SJSA1 (cell line): ENCODE measurements at regions not wholly inside any gene's neighbourhood (a gene's known extent, or its start where the extent isn't known, plus 50 kb on each side); places are given as distances from the start of the nearest gene placed in this dataset.
"Not testable (repeated sequence)": the region's sequence is repeated elsewhere in the genome, so short reads cannot be mapped to it uniquely, and the experiment has no call there.

Source experiments
- DNase-seq, 2 experiments: peaks; one replicate each; pipeline ENCODE4 v3.0.0-alpha.2; 2015 to 2020; ENCODE audit warnings: low spot score in 2 of 2, low read depth in 1 of 2
- H3K27ac ChIP-seq: fragments of 250-450 bp; sonication (Bioruptor Pico); 2 replicates; pipeline ENCODE4 v1.5.1; 2020; ENCODE audit warnings: mild to moderate bottlenecking, moderate library complexity
- H3K27me3 ChIP-seq: fragments of 250-450 bp; sonication (Bioruptor Pico); replicated peaks from 2 replicates; pipeline ENCODE4 v1.5.1; 2020; ENCODE audit warnings: mild to moderate bottlenecking, moderate library complexity
- H3K36me3 ChIP-seq: fragments of 250-450 bp; sonication (Bioruptor Pico); 2 replicates; pipeline ENCODE4 v1.5.1; 2020; ENCODE audit warnings: mild to moderate bottlenecking
- H3K4me1 ChIP-seq: fragments of 250-450 bp; sonication (Bioruptor Pico); replicated peaks from 2 replicates; pipeline ENCODE4 v1.6.1; 2021; ENCODE audit warnings: mild to moderate bottlenecking
- H3K4me3 ChIP-seq: fragments of 250-450 bp; sonication (Bioruptor Pico); 2 replicates; pipeline ENCODE4 v1.5.1; 2020; ENCODE audit warnings: mild to moderate bottlenecking
- H3K9me3 ChIP-seq: fragments of 250-450 bp; sonication (Bioruptor Pico); replicated peaks from 2 replicates; pipeline ENCODE4 v1.5.1; 2020; ENCODE audit warnings: mild to moderate bottlenecking

GRCh38 chr5:60436518-60436917 lies 263.4 kb downstream of the DEPDC1B start:
- Histone ChIP-seq H3K4me1 (no peaks in the 10 kb centered on the region), H3K27ac (no peak overlapping the region), H3K27me3 (no peaks in the 10 kb centered on the region), H3K36me3 (no peaks in the 10 kb centered on the region), H3K4me3 (no peak overlapping the region), H3K9me3 (no peaks in the 10 kb centered on the region)
- no peak for DNase-seq

- Histone ChIP-seq H3K4me3 (no peak overlapping the region), H3K27me3 (no peaks in the 10 kb centered on the region), H3K27ac (no peak overlapping the region), H3K4me1 (no peaks in the 10 kb centered on the region), H3K9me3 (no peaks in the 10 kb centered on the region), H3K36me3 (no peaks in the 10 kb centered on the region)
- DNase-seq, result no peak
Measured at GRCh38 chr5:60435808-60436207, 264.2 kb downstream of the DEPDC1B start.

GRCh38 chr5:60426189-60426588 lies 273.8 kb downstream of the DEPDC1B start:
- H3K4me3 ChIP-seq, H3K36me3 ChIP-seq, H3K4me1 ChIP-seq, DNase-seq, H3K27ac ChIP-seq, H3K9me3 ChIP-seq, H3K27me3 ChIP-seq: not testable (repeated sequence)

GRCh38 chr5:60420773-60421172 lies 279.2 kb downstream of the DEPDC1B start:
- not testable (repeated sequence) for H3K27ac ChIP-seq, H3K36me3 ChIP-seq, DNase-seq, H3K9me3 ChIP-seq, H3K27me3 ChIP-seq, H3K4me3 ChIP-seq, H3K4me1 ChIP-seq

GRCh38 chr5:60417500-60418181 lies 282.3 kb downstream of the DEPDC1B start:
- no peak overlapping the region for H3K27ac ChIP-seq
- H3K4me3 ChIP-seq, result no peak overlapping the region
- H3K4me1 ChIP-seq, result no peaks in the 10 kb centered on the region
- H3K36me3 ChIP-seq, result no peaks in the 10 kb centered on the region
- H3K27me3 ChIP-seq, result no peaks in the 10 kb centered on the region
- no peak for DNase-seq
- no peaks in the 10 kb centered on the region for H3K9me3 ChIP-seq

- Histone ChIP-seq H3K27me3 (no peaks in the 10 kb centered on the region), H3K4me1 (no peaks in the 10 kb centered on the region), H3K4me3 (no peak overlapping the region), H3K27ac (no peak overlapping the region), H3K9me3 (no peaks in the 10 kb centered on the region), H3K36me3 (no peaks in the 10 kb centered on the region)
- no peak for DNase-seq
Measured at GRCh38 chr5:60415443-60415842, 284.5 kb downstream of the DEPDC1B start.

GRCh38 chr5:60410427-60410826 lies 289.5 kb downstream of the DEPDC1B start:
- DNase-seq, result no peak
- Histone ChIP-seq H3K4me3 (no peak overlapping the region), H3K9me3 (no peaks in the 10 kb centered on the region), H3K27me3 (no peaks in the 10 kb centered on the region), H3K4me1 (no peaks in the 10 kb centered on the region), H3K36me3 (no peaks in the 10 kb centered on the region), H3K27ac (no peak overlapping the region)

DNA sequence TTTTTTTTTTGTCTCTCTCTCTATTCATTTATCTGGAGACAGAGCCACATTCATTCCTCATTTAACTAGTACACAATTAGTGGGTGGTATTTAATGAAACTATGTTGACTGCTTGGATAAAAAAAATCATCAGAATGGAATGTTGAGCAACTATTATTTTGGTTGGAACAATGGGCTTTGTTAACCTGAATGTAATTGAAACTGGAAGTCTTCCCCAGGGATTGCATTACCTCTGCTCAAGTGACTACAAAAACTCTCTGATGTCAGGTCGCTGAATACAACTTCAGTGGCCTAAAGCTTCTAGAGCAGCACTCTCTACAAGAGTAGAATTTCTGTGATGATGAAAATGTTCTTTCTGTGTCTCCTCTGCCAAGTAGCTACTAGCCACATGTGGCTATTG lies 295.8 kb downstream of the DEPDC1B start:
- H3K36me3 ChIP-seq, result no peaks in the 10 kb centered on the region
- no peak overlapping the region for H3K4me3 ChIP-seq
- no peak for DNase-seq
- H3K27ac ChIP-seq, result no peak overlapping the region
- H3K27me3 ChIP-seq, result no peaks in the 10 kb centered on the region
- H3K9me3 ChIP-seq, result no peaks in the 10 kb centered on the region
- no peaks in the 10 kb centered on the region for H3K4me1 ChIP-seq

DNA sequence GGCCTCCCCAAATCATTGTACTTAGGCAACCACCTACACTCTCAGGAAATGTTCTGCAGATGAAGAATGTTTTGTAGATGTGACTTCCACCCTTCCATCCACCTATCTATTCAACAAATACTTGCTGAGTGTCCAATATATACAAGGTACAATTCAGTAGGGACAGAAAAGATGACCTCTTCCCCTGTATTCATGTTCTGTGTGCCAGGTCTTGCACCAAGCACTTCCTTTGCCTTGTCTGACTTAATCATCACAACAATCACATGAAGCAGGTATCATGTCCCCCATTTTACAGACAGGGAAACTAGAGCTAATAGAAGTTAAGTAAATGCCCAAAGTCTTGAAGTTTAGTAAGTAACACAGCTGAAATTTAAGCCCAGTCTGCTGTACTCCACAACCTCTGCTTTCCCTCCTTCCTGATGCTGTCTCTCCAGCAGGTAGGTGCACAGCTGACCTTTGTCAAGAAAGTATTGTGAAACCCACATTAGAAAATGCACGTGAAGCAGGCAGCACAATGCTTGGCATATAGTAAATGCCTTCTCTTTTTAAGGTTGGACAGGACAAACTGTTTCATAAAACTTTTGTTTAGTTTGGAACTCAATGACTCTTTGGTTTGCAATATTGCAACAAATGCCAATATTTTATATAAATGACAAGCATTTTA lies 296.5 kb downstream of the DEPDC1B start:
- H3K27ac ChIP-seq, result no peak overlapping the region
- no peaks in the 10 kb centered on the region for H3K36me3 ChIP-seq
- no peaks in the 10 kb centered on the region for H3K27me3 ChIP-seq
- H3K4me3 ChIP-seq, result no peak overlapping the region
- no peaks in the 10 kb centered on the region for H3K4me1 ChIP-seq
- DNase-seq, result no peak
- no peaks in the 10 kb centered on the region for H3K9me3 ChIP-seq

GRCh38 chr5:60402161-60402785 lies 297.7 kb downstream of the DEPDC1B start:
- Histone ChIP-seq H3K4me3 (no peak overlapping the region), H3K27ac (no peak overlapping the region), H3K9me3 (no peaks in the 10 kb centered on the region), H3K27me3 (no peaks in the 10 kb centered on the region), H3K36me3 (no peaks in the 10 kb centered on the region), H3K4me1 (no peaks in the 10 kb centered on the region)
- no peak for DNase-seq

GRCh38 chr5:60401526-60401925 lies 298.4 kb downstream of the DEPDC1B start:
- H3K36me3 ChIP-seq, result no peaks in the 10 kb centered on the region
- H3K9me3 ChIP-seq, result no peaks in the 10 kb centered on the region
- H3K4me3 ChIP-seq, result no peak overlapping the region
- no peaks in the 10 kb centered on the region for H3K27me3 ChIP-seq
- H3K27ac ChIP-seq, result no peak overlapping the region
- no peaks in the 10 kb centered on the region for H3K4me1 ChIP-seq
- no peak for DNase-seq

DNA sequence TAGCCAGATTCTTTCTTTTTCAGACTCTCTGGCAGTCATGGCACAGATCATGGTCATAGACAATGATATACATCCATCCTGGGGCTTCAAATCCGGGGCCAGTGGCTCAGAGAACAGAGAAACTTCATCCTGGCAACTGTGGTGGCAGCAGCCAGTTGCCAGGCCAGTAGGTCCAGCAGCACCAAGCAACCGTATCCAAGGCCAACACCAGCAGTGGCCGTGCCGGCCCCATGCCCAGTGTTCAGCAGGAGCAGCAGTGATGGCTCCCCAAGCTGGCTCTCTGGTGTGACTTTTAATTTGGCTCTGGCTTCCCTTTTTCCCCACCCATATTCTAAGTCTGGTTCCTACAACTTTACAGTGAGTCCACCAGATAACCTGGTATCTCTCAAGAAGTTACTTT lies 300.5 kb downstream of the DEPDC1B start:
- Histone ChIP-seq H3K36me3 (no peaks in the 10 kb centered on the region), H3K27me3 (no peaks in the 10 kb centered on the region), H3K4me3 (no peak overlapping the region), H3K4me1 (no peaks in the 10 kb centered on the region), H3K9me3 (no peaks in the 10 kb centered on the region), H3K27ac (no peak overlapping the region)
- DNase-seq, result no peak

GRCh38 chr5:60395712-60396329 lies 304.1 kb downstream of the DEPDC1B start:
- Histone ChIP-seq H3K9me3 (no peaks in the 10 kb centered on the region), H3K4me3 (no peak overlapping the region), H3K27me3 (peaks cover 6% of the 10 kb centered on the region; the same call in 1 of the 2 replicates), H3K27ac (no peak overlapping the region), H3K36me3 (no peaks in the 10 kb centered on the region), H3K4me1 (no peaks in the 10 kb centered on the region)
- no peak for DNase-seq

DNA sequence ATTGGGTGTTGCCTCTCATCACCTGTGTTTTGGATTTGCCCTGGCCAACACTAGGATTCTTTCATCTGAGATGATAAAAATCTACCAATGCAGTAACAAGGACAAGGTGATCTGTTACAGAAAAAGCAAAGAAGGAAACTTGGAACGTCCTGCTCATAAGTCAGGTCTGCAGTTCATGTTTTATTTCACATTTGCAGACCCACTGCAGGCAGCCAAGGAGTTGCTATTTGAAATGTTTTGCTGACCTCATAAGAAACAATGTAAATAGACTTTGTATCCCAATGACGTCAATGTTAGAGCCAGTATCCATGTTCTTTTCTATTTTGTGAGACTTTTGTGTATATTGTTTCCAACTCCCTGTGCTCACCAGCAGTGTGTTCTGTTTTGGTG lies 312.9 kb downstream of the DEPDC1B start:
- Histone ChIP-seq H3K4me1 (no peaks in the 10 kb centered on the region), H3K36me3 (no peaks in the 10 kb centered on the region), H3K4me3 (no peak overlapping the region), H3K27ac (no peak overlapping the region), H3K27me3 (no peaks in the 10 kb centered on the region), H3K9me3 (no peaks in the 10 kb centered on the region)
- no peak for DNase-seq
